Peyer's patch (tissue), 4 donors: ENCODE measurements at regions not wholly inside any gene's neighbourhood (a gene's known extent, or its start where the extent isn't known, plus 50 kb on each side); places are given as distances from the start of the nearest gene placed in this dataset.

Experiments used
- DNase-seq, 3 donors: peaks; one replicate each; pipeline ENCODE4 v3.0.0-alpha.2; 2017 to 2019
- H3K27ac ChIP-seq, 4 donors: fragments of 200-600 bp; sonication (generic); one replicate each; pipeline ENCODE4 v1.5.1; 2016 to 2019
- H3K27me3 ChIP-seq, 2 donors: fragments of 200-600 bp; sonication (generic); one replicate each; pipeline ENCODE4 v1.5.1; 2019
- H3K36me3 ChIP-seq, 3 donors: fragments of 200-600 bp; sonication (generic); one replicate each; pipeline ENCODE4 v1.5.1; 2016 to 2019
- H3K4me1 ChIP-seq, 4 donors: fragments of 200-600 bp; sonication (generic); one replicate each; pipeline ENCODE4 v1.5.1; 2016 to 2019
- H3K4me3 ChIP-seq, 4 donors: fragments of 200-600 bp; sonication (generic); 1 replicate in 3 of 4; 2 replicates in 1 of 4; pipeline ENCODE4 v1.5.1; 2016 to 2019; ENCODE audit warnings: mild to moderate bottlenecking in 1 of 4
- H3K9me3 ChIP-seq, 4 donors: fragments of 200-600 bp; sonication (generic); one replicate each; pipeline ENCODE4 v1.5.1; 2016 to 2019; ENCODE audit warnings: mild to moderate bottlenecking in 1 of 4
- CTCF ChIP-seq, 6 experiments: fragments of 450-650 bp in 4 of 6; fragments of 200-600 bp in 2 of 6; sonication (generic) in 1 of 6; IDR thresholded peaks; one replicate each; pipeline ENCODE4 v1.5.1; 2017 to 2019; ENCODE audit warnings: antibody characterized with exemption in 6 of 6, mild to moderate bottlenecking in 3 of 6, moderate library complexity in 1 of 6
- POLR2A ChIP-seq, 2 donors: fragments of 450-650 bp; IDR thresholded peaks; one replicate each; pipeline ENCODE4 v1.5.1; 2017; ENCODE audit warnings: antibody characterized with exemption in 2 of 2, mild to moderate bottlenecking in 2 of 2, moderate library complexity in 2 of 2

GRCh38 chr13:79631051-79631659 is 150.2 kb downstream of the NDFIP2 start:
- Histone ChIP-seq H3K9me3 (no peaks in the 10 kb centered on the region), H3K27ac (no peak overlapping the region), H3K4me1 (no peaks in the 10 kb centered on the region), H3K36me3 (no peaks in the 10 kb centered on the region), H3K4me3 (no peak overlapping the region), H3K27me3 (no peaks in the 10 kb centered on the region)
- no peak for DNase-seq
- TF ChIP-seq CTCF (IDR thresholded peaks at IDR 0.05) (no peak), POLR2A (IDR thresholded peaks at IDR 0.05) (no peak)

- DNase-seq, result no peak
- Histone ChIP-seq H3K4me3 (no peak overlapping the region), H3K9me3 (no peaks in the 10 kb centered on the region), H3K4me1 (no peaks in the 10 kb centered on the region), H3K36me3 (no peaks in the 10 kb centered on the region), H3K27ac (no peak overlapping the region), H3K27me3 (no peaks in the 10 kb centered on the region)
- TF ChIP-seq CTCF (IDR thresholded peaks at IDR 0.05) (no peak), POLR2A (IDR thresholded peaks at IDR 0.05) (no peak)
These were observed 147.5 kb downstream of the NDFIP2 start for GRCh38 chr13:79628463-79628862.

- no peaks in the 10 kb centered on the region for H3K9me3 ChIP-seq
- H3K4me1 ChIP-seq, result no peaks in the 10 kb centered on the region
- DNase-seq, result no peak
- H3K27ac ChIP-seq, result no peak overlapping the region
- no peak for TF ChIP-seq CTCF (IDR thresholded peaks at IDR 0.05)
- TF ChIP-seq POLR2A (IDR thresholded peaks at IDR 0.05), result no peak
- no peaks in the 10 kb centered on the region for H3K36me3 ChIP-seq
- H3K4me3 ChIP-seq, result no peak overlapping the region
- H3K27me3 ChIP-seq, result no peaks in the 10 kb centered on the region
These were observed 146.0 kb downstream of the NDFIP2 start for GRCh38 chr13:79626924-79627323.

- H3K27ac ChIP-seq, result no peak overlapping the region
- no peak overlapping the region for H3K4me3 ChIP-seq
- no peak for TF ChIP-seq POLR2A (IDR thresholded peaks at IDR 0.05)
- TF ChIP-seq CTCF (IDR thresholded peaks at IDR 0.05), result no peak
- no peaks in the 10 kb centered on the region for H3K9me3 ChIP-seq
- H3K36me3 ChIP-seq, result no peaks in the 10 kb centered on the region
- H3K27me3 ChIP-seq, result no peaks in the 10 kb centered on the region
- no peak for DNase-seq
- H3K4me1 ChIP-seq, result no peaks in the 10 kb centered on the region
These were observed 144.6 kb downstream of the NDFIP2 start for GRCh38 chr13:79625517-79625916.

- H3K4me3 ChIP-seq, result no peak overlapping the region
- no peaks in the 10 kb centered on the region for H3K4me1 ChIP-seq
- no peaks in the 10 kb centered on the region for H3K36me3 ChIP-seq
- TF ChIP-seq CTCF (IDR thresholded peaks at IDR 0.05) (no peak), POLR2A (IDR thresholded peaks at IDR 0.05) (no peak)
- DNase-seq, result no peak
- no peaks in the 10 kb centered on the region for H3K9me3 ChIP-seq
- no peaks in the 10 kb centered on the region for H3K27me3 ChIP-seq
- no peak overlapping the region for H3K27ac ChIP-seq
These were observed 140.9 kb downstream of the NDFIP2 start for GRCh38 chr13:79621902-79622301.

- no peak overlapping the region for H3K4me3 ChIP-seq
- no peaks in the 10 kb centered on the region for H3K9me3 ChIP-seq
- TF ChIP-seq POLR2A (IDR thresholded peaks at IDR 0.05) (no peak), CTCF (IDR thresholded peaks at IDR 0.05) (no peak)
- H3K36me3 ChIP-seq, result no peaks in the 10 kb centered on the region
- no peaks in the 10 kb centered on the region for H3K27me3 ChIP-seq
- DNase-seq, result no peak
- H3K27ac ChIP-seq, result no peak overlapping the region
- no peaks in the 10 kb centered on the region for H3K4me1 ChIP-seq
These were observed 140.5 kb downstream of the NDFIP2 start for GRCh38 chr13:79621449-79621848.
